SU-DHL-6 (cell line): ENCODE measurements at regions not wholly inside any gene's neighbourhood (a gene's known extent, or its start where the extent isn't known, plus 50 kb on each side); places are given as distances from the start of the nearest gene placed in this dataset.

Experiments used
- H2AFZ ChIP-seq: fragments of 200-600 bp; sonication (generic); 2 replicates; pipeline ENCODE4 v1.6.1; 2014; ENCODE audit warnings: low read depth, mild to moderate bottlenecking, moderate library complexity, mixed read lengths, antibody characterized with exemption, low read length; ENCODE audit not compliant: severe bottlenecking
- H3F3A ChIP-seq: fragments of 200-600 bp; shearing (Covaris generic); 2 replicates; pipeline ENCODE4 v1.6.0; 2016; ENCODE audit warnings: antibody characterized with exemption, mild to moderate bottlenecking; ENCODE audit not compliant: insufficient read depth
- H3K27ac ChIP-seq: fragments of 200-600 bp; sonication (generic); 2 replicates; pipeline ENCODE4 v1.5.1; 2016; ENCODE audit warnings: low read depth, mild to moderate bottlenecking, low read length, moderate library complexity, mixed read lengths
- H3K27me3 ChIP-seq: fragments of 200-600 bp; sonication (generic), shearing (Covaris generic); 2 replicates; pipeline ENCODE4 v1.6.0; 2014; ENCODE audit warnings: mild to moderate bottlenecking, low read length
- H3K36me3 ChIP-seq: fragments of 200-600 bp; sonication (generic); 2 replicates; pipeline ENCODE4 v1.6.1; 2014; ENCODE audit warnings: mild to moderate bottlenecking, low read length, mixed read lengths
- H3K4me2 ChIP-seq: fragments of 300-600, 200-600 bp; shearing (Covaris generic), sonication (generic); 2 replicates; pipeline ENCODE4 v1.6.0; 2014; ENCODE audit warnings: low read length, low read depth, mild to moderate bottlenecking; ENCODE audit not compliant: poor library complexity, severe bottlenecking
- H3K4me3 ChIP-seq: fragments of 200-600 bp; sonication (generic); 2 replicates; pipeline ENCODE4 v1.5.1; 2014; ENCODE audit warnings: antibody characterized with exemption, low read length, mild to moderate bottlenecking, mixed read lengths; ENCODE audit not compliant: insufficient read depth, poor library complexity, severe bottlenecking
- H3K79me2 ChIP-seq: fragments of 200-600 bp; sonication (generic); 2 replicates; pipeline ENCODE4 v1.6.1; 2014; ENCODE audit warnings: mild to moderate bottlenecking, low read length, moderate library complexity; ENCODE audit not compliant: insufficient read depth
- H3K9ac ChIP-seq: fragments of 200-600 bp; sonication (generic); 2 replicates; pipeline ENCODE4 v1.7.0; 2014; ENCODE audit warnings: mild to moderate bottlenecking, low read length
- H3K9me2 ChIP-seq: fragments of 200-600 bp; sonication (generic); replicated peaks from 2 replicates; pipeline ENCODE4 v1.6.1; 2014; ENCODE audit warnings: low read length; ENCODE audit not compliant: insufficient read depth
- H3K9me3 ChIP-seq: fragments of 200-600 bp; sonication (generic); 2 replicates; pipeline ENCODE4 v1.6.1; 2014; ENCODE audit warnings: low read length, mixed read lengths; ENCODE audit not compliant: insufficient read depth
- H4K20me1 ChIP-seq: fragments of 200-600 bp; sonication (generic); 2 replicates; pipeline ENCODE4 v1.6.1; 2014; ENCODE audit warnings: low read depth, mild to moderate bottlenecking, antibody characterized with exemption, low read length, moderate library complexity, mixed read lengths
- EZH2phosphoT487 ChIP-seq: fragments of 200-600 bp; sonication (generic), shearing (Covaris generic); conservative IDR thresholded peaks from 2 replicates; pipeline ENCODE4 v1.6.1; 2018; ENCODE audit warnings: mild to moderate bottlenecking, antibody characterized with exemption, low read length, moderate library complexity, mixed read lengths
- TF ChIP-seq, protein P1 (sequence below): fragments of 200-600 bp; sonication (generic); IDR thresholded peaks from one replicate; pipeline ENCODE4 v1.5.1; 2017; ENCODE audit warnings: antibody characterized with exemption, mild to moderate bottlenecking, low read length, moderate library complexity; ENCODE audit not compliant: insufficient read depth, poor library complexity, severe bottlenecking

DNA sequence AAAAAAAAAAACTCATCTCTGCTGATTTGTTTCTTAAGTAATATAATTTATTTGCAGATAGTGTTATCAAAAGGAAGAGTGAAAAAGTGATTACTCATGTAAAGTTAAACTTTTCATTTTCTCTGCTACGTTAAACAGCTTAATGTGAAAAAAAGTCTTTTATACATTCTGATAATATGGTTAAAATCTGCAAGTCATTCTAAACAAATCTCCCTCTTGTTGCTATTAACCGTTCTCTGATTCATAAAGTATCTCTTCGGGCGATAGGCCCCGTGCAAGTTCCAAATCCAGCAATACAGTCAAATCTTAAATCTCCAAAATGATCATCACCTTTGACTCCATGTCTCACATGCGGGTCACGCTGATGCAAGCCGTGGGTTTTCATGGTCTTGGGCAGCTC lies 732.0 kb downstream of the TAF11L14 start:
- Histone ChIP-seq H3K36me3 (no peaks in the 10 kb centered on the region), H2AFZ (no peak overlapping the region), H3K9me3 (no peaks in the 10 kb centered on the region), H3K4me2 (no peak overlapping the region), H3K79me2 (no peaks in the 10 kb centered on the region), H3F3A (no peaks in the 10 kb centered on the region), H3K9ac (no peak overlapping the region), H4K20me1 (no peaks in the 10 kb centered on the region), H3K27me3 (no peaks in the 10 kb centered on the region), H3K27ac (no peak overlapping the region), H3K4me3 (no peak overlapping the region), H3K9me2 (no peaks in the 10 kb centered on the region)
- no peak for TF ChIP-seq EZH2phosphoT487
- TF ChIP-seq, protein P1, sequence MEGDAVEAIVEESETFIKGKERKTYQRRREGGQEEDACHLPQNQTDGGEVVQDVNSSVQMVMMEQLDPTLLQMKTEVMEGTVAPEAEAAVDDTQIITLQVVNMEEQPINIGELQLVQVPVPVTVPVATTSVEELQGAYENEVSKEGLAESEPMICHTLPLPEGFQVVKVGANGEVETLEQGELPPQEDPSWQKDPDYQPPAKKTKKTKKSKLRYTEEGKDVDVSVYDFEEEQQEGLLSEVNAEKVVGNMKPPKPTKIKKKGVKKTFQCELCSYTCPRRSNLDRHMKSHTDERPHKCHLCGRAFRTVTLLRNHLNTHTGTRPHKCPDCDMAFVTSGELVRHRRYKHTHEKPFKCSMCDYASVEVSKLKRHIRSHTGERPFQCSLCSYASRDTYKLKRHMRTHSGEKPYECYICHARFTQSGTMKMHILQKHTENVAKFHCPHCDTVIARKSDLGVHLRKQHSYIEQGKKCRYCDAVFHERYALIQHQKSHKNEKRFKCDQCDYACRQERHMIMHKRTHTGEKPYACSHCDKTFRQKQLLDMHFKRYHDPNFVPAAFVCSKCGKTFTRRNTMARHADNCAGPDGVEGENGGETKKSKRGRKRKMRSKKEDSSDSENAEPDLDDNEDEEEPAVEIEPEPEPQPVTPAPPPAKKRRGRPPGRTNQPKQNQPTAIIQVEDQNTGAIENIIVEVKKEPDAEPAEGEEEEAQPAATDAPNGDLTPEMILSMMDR: no peak

DNA sequence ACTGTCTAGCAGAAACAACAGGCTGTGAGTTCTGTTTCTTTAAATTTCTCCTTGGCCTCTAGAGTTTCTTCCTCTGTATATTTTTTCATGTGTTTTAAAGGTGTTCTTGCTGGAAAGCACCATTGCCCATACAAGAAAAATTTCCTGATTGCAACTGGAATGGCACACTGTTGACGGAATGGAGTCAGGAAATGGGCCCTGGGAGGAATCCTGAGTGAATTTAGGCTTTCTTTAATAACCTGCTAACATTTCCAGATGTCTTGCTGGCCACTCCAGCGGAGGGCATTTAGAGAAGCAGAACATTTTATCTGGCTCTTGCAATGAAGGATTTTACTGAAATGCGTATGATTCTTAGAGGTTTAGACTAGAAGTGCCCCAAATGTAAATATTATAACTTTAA lies 736.3 kb downstream of the TAF11L14 start:
- Histone ChIP-seq H3F3A (no peaks in the 10 kb centered on the region), H3K9me3 (no peaks in the 10 kb centered on the region), H3K9ac (no peak overlapping the region), H3K9me2 (no peaks in the 10 kb centered on the region), H4K20me1 (no peaks in the 10 kb centered on the region), H3K36me3 (no peaks in the 10 kb centered on the region), H2AFZ (no peak overlapping the region), H3K27me3 (no peaks in the 10 kb centered on the region), H3K4me2 (no peak overlapping the region), H3K79me2 (no peaks in the 10 kb centered on the region), H3K4me3 (no peak overlapping the region), H3K27ac (no peak overlapping the region)
- no peak for TF ChIP-seq EZH2phosphoT487
- TF ChIP-seq, protein P1: no peak

DNA sequence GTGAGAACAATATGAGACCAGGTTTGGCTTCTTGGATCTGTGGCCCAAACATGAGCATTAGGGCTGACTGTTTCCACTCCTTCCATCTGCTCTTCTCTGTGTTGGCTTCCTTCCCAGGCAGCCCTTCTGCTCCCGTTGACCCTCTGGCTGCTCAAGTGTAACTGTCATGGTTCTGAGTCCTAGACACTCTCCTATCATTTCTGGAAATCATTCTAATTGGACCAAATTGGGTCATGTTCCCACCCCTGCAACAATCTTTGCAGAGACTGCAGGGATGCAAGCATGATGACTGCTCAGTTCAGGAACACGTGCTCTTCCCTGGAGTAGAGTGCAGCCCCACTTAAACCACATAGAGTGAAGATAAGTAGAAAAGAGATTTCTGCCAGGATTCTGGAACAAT lies 741.4 kb downstream of the TAF11L14 start:
- TF ChIP-seq EZH2phosphoT487: no peak
- TF ChIP-seq, protein P1: no peak

DNA sequence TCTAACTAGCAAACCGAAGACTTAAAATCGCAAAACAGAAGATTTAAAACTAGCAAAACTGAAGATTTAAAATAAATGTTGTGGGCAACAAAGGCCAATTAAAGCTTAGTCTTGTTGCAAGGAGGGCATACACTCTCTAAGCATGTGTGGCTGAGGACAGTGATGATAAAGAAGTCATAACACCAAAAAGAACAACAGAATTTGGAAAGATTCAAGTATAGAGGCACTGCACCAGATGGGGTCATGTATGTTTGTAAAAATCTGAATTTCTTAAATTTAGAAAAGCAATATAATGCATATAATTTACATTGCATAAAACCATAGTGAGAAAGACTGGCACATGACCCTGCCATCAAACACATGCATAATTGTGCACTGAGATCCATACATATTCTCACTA lies 743.8 kb downstream of the TAF11L14 start:
- no peaks in the 10 kb centered on the region for H3F3A ChIP-seq
- no peak overlapping the region for H2AFZ ChIP-seq
- no peak overlapping the region for H3K4me2 ChIP-seq
- H3K9me2 ChIP-seq: no peaks in the 10 kb centered on the region
- TF ChIP-seq, protein P1: no peak
- no peak for TF ChIP-seq EZH2phosphoT487
- H3K79me2 ChIP-seq: no peaks in the 10 kb centered on the region
- no peaks in the 10 kb centered on the region for H3K36me3 ChIP-seq
- no peaks in the 10 kb centered on the region for H3K9me3 ChIP-seq
- no peak overlapping the region for H3K4me3 ChIP-seq
- H3K9ac ChIP-seq: no peak overlapping the region
- H4K20me1 ChIP-seq: no peaks in the 10 kb centered on the region
- no peak overlapping the region for H3K27ac ChIP-seq
- H3K27me3 ChIP-seq: no peaks in the 10 kb centered on the region

More for the DNA sequence above, 741.4 kb downstream of the TAF11L14 start:
- no peaks in the 10 kb centered on the region for H3K27me3 ChIP-seq
- no peaks in the 10 kb centered on the region for H3F3A ChIP-seq
- H3K79me2 ChIP-seq: no peaks in the 10 kb centered on the region
- no peak overlapping the region for H3K27ac ChIP-seq
- no peaks in the 10 kb centered on the region for H4K20me1 ChIP-seq
- H3K4me3 ChIP-seq: no peak overlapping the region
- no peak overlapping the region for H3K9ac ChIP-seq
- no peak overlapping the region for H3K4me2 ChIP-seq
- no peaks in the 10 kb centered on the region for H3K9me3 ChIP-seq
- no peaks in the 10 kb centered on the region for H3K9me2 ChIP-seq
- no peaks in the 10 kb centered on the region for H3K36me3 ChIP-seq
- H2AFZ ChIP-seq: no peak overlapping the region
